NB4 (cell line): ENCODE measurements at regions not wholly inside any gene's neighbourhood (a gene's known extent, or its start where the extent isn't known, plus 50 kb on each side); places are given as distances from the start of the nearest gene placed in this dataset.

Experiments used
- MYC ChIP-seq: IDR thresholded peaks from 2 replicates; pipeline ENCODE4 v1.6.1; 2011; ENCODE audit warnings: low read depth, low read length
- POLR2A ChIP-seq: IDR thresholded peaks from 2 replicates; pipeline ENCODE4 v1.6.1; 2011; ENCODE audit warnings: mild to moderate bottlenecking; ENCODE audit not compliant: insufficient read length; ENCODE audit errors: extremely low read depth
- TF ChIP-seq, protein P1 (sequence below): IDR thresholded peaks from 2 replicates; pipeline ENCODE4 v1.6.1; 2011; ENCODE audit warnings: low read depth, low read length
- TF ChIP-seq, protein P2 (sequence below): IDR thresholded peaks from one replicate; pipeline ENCODE4 v1.5.1; 2012; ENCODE audit warnings: low read depth, low read length

DNA sequence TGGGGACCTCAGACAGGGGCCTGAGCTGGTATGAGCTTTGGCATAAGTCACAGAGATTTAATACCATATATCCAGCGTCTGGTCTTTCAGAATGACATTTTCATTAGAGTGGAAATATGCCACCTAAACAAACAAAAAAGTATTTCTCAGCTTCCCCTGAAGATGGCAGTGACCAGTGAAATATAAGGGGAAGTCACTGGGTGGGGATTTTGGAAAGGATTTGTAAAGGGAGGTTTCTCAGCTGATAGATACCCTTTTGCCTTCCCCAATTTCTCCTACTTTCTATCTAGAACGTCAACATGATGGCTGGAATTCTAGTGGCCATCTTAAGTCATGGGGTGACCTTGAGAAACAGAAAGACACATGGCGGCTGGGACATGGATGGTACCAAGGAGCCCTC, 137.7 kb upstream of the LRFN2 start:
- TF ChIP-seq, protein P1, sequence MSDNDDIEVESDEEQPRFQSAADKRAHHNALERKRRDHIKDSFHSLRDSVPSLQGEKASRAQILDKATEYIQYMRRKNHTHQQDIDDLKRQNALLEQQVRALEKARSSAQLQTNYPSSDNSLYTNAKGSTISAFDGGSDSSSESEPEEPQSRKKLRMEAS: no peak
- TF ChIP-seq, protein P2, sequence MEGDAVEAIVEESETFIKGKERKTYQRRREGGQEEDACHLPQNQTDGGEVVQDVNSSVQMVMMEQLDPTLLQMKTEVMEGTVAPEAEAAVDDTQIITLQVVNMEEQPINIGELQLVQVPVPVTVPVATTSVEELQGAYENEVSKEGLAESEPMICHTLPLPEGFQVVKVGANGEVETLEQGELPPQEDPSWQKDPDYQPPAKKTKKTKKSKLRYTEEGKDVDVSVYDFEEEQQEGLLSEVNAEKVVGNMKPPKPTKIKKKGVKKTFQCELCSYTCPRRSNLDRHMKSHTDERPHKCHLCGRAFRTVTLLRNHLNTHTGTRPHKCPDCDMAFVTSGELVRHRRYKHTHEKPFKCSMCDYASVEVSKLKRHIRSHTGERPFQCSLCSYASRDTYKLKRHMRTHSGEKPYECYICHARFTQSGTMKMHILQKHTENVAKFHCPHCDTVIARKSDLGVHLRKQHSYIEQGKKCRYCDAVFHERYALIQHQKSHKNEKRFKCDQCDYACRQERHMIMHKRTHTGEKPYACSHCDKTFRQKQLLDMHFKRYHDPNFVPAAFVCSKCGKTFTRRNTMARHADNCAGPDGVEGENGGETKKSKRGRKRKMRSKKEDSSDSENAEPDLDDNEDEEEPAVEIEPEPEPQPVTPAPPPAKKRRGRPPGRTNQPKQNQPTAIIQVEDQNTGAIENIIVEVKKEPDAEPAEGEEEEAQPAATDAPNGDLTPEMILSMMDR: no peak
- TF ChIP-seq POLR2A (no peak), MYC (no peak)
